Loucy (cell line): ENCODE measurements at regions not wholly inside any gene's neighbourhood (a gene's known extent, or its start where the extent isn't known, plus 50 kb on each side); places are given as distances from the start of the nearest gene placed in this dataset.

Experiments
- H2AFZ ChIP-seq: fragments of 200-600 bp; sonication (generic); 2 replicates; pipeline ENCODE4 v1.6.0; 2016; ENCODE audit warnings: antibody characterized with exemption, mild to moderate bottlenecking, low read length, moderate library complexity
- H3F3A ChIP-seq: fragments of 200-600 bp; 2 replicates; pipeline ENCODE4 v1.6.0; 2016; ENCODE audit warnings: antibody characterized with exemption, low read depth, mild to moderate bottlenecking
- H3K27me3 ChIP-seq: fragments of 200-600 bp; sonication (generic); 2 replicates; pipeline ENCODE4 v1.6.1; 2014; ENCODE audit warnings: low read length, mild to moderate bottlenecking; ENCODE audit not compliant: insufficient read depth, poor library complexity, severe bottlenecking
- H3K36me3 ChIP-seq: fragments of 200-600 bp; sonication (generic); 2 replicates; pipeline ENCODE4 v1.6.1; 2016; ENCODE audit warnings: low read length; ENCODE audit not compliant: insufficient read depth
- H3K4me1 ChIP-seq: fragments of 200-600 bp; sonication (generic); 2 replicates; pipeline ENCODE4 v1.5.1; 2014; ENCODE audit warnings: low read length, mild to moderate bottlenecking; ENCODE audit not compliant: insufficient read depth, poor library complexity, severe bottlenecking
- H3K4me2 ChIP-seq: fragments of 200-600 bp; sonication (generic); 2 replicates; pipeline ENCODE4 v1.6.0; 2014; ENCODE audit warnings: antibody characterized with exemption, low read length, low read depth, mild to moderate bottlenecking; ENCODE audit not compliant: poor library complexity, severe bottlenecking
- H3K4me3 ChIP-seq: fragments of 200-600 bp; sonication (generic); 2 replicates; pipeline ENCODE4 v1.5.1; 2014; ENCODE audit warnings: low read length, mild to moderate bottlenecking, mixed read lengths; ENCODE audit not compliant: poor library complexity, severe bottlenecking
- H3K79me2 ChIP-seq: fragments of 200-600 bp; sonication (generic); 2 replicates; pipeline ENCODE4 v1.6.1; 2014; ENCODE audit warnings: low read length; ENCODE audit not compliant: insufficient read depth
- H3K9ac ChIP-seq: fragments of 200-600 bp; sonication (generic); 2 replicates; pipeline ENCODE4 v1.6.0; 2014; ENCODE audit warnings: mild to moderate bottlenecking, low read depth, low read length, moderate library complexity; ENCODE audit not compliant: poor library complexity, severe bottlenecking
- H3K9me2 ChIP-seq: fragments of 200-600 bp; sonication (generic); replicated peaks from 2 replicates; pipeline ENCODE4 v1.6.1; 2016; ENCODE audit warnings: low read depth, low read length, mixed read lengths
- H3K9me3 ChIP-seq: fragments of 200-600 bp; sonication (generic); 2 replicates; pipeline ENCODE4 v1.6.1; 2014; ENCODE audit warnings: mild to moderate bottlenecking, antibody characterized with exemption, low read length, low read depth; ENCODE audit not compliant: insufficient read depth
- H4K20me1 ChIP-seq: fragments of 200-600 bp; sonication (generic); 2 replicates; pipeline ENCODE4 v1.6.0; 2014; ENCODE audit warnings: antibody characterized with exemption, low read length, mild to moderate bottlenecking; ENCODE audit not compliant: insufficient read depth, poor library complexity, severe bottlenecking
- EZH2phosphoT487 ChIP-seq: fragments of 200-600 bp; IDR thresholded peaks from 2 replicates; pipeline ENCODE4 v1.6.1; 2018; ENCODE audit warnings: antibody characterized with exemption, mild to moderate bottlenecking, moderate library complexity, borderline replicate concordance
- TF ChIP-seq, protein P1 (sequence below): fragments of 200-600 bp; sonication (generic); conservative IDR thresholded peaks from 2 replicates; pipeline ENCODE4 v1.5.1; 2014; ENCODE audit warnings: mild to moderate bottlenecking, antibody characterized with exemption, low read length

- H3K4me1 ChIP-seq: peaks cover 2% of the 10 kb centered on the region
- no peak overlapping the region for H3K4me2 ChIP-seq
- no peaks in the 10 kb centered on the region for H3K9me3 ChIP-seq
- no peaks in the 10 kb centered on the region for H3F3A ChIP-seq
- no peaks in the 10 kb centered on the region for H3K9me2 ChIP-seq
- H3K27me3 ChIP-seq: no peaks in the 10 kb centered on the region
- no peaks in the 10 kb centered on the region for H3K79me2 ChIP-seq
- no peak overlapping the region for H2AFZ ChIP-seq
- no peak overlapping the region for H3K9ac ChIP-seq
- no peaks in the 10 kb centered on the region for H4K20me1 ChIP-seq
- no peak overlapping the region for H3K4me3 ChIP-seq
- TF ChIP-seq, protein P1, sequence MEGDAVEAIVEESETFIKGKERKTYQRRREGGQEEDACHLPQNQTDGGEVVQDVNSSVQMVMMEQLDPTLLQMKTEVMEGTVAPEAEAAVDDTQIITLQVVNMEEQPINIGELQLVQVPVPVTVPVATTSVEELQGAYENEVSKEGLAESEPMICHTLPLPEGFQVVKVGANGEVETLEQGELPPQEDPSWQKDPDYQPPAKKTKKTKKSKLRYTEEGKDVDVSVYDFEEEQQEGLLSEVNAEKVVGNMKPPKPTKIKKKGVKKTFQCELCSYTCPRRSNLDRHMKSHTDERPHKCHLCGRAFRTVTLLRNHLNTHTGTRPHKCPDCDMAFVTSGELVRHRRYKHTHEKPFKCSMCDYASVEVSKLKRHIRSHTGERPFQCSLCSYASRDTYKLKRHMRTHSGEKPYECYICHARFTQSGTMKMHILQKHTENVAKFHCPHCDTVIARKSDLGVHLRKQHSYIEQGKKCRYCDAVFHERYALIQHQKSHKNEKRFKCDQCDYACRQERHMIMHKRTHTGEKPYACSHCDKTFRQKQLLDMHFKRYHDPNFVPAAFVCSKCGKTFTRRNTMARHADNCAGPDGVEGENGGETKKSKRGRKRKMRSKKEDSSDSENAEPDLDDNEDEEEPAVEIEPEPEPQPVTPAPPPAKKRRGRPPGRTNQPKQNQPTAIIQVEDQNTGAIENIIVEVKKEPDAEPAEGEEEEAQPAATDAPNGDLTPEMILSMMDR: no peak
- no peak for TF ChIP-seq EZH2phosphoT487
- no peaks in the 10 kb centered on the region for H3K36me3 ChIP-seq
Observed at GRCh38 chr12:58357511-58357910, 416.1 kb downstream of the ATP23 start.

GRCh38 chr12:58358369-58358768 lies 417.0 kb downstream of the ATP23 start:
- no peaks in the 10 kb centered on the region for H3K9me2 ChIP-seq
- H3K36me3 ChIP-seq: no peaks in the 10 kb centered on the region
- H3K4me3 ChIP-seq: no peak overlapping the region
- no peak overlapping the region for H3K4me2 ChIP-seq
- H3K79me2 ChIP-seq: no peaks in the 10 kb centered on the region
- H3K27me3 ChIP-seq: no peaks in the 10 kb centered on the region
- TF ChIP-seq EZH2phosphoT487: no peak
- TF ChIP-seq, protein P1: no peak
- H4K20me1 ChIP-seq: no peaks in the 10 kb centered on the region
- H2AFZ ChIP-seq: no peak overlapping the region
- no peaks in the 10 kb centered on the region for H3F3A ChIP-seq
- H3K4me1 ChIP-seq: peaks cover 2% of the 10 kb centered on the region
- no peak overlapping the region for H3K9ac ChIP-seq
- no peaks in the 10 kb centered on the region for H3K9me3 ChIP-seq

GRCh38 chr12:58359084-58359483 lies 417.7 kb downstream of the ATP23 start:
- Histone ChIP-seq H3K9ac (no peak overlapping the region), H3K4me3 (no peak overlapping the region), H2AFZ (no peak overlapping the region), H3K36me3 (no peaks in the 10 kb centered on the region), H3K27me3 (no peaks in the 10 kb centered on the region), H4K20me1 (no peaks in the 10 kb centered on the region), H3K79me2 (no peaks in the 10 kb centered on the region), H3K9me3 (no peaks in the 10 kb centered on the region), H3K9me2 (no peaks in the 10 kb centered on the region), H3K4me1 (peaks cover 2% of the 10 kb centered on the region), H3K4me2 (no peak overlapping the region), H3F3A (no peaks in the 10 kb centered on the region)
- TF ChIP-seq, protein P1: no peak
- TF ChIP-seq EZH2phosphoT487: no peak
